HepG2 (cell line): ENCODE measurements at regions not wholly inside any gene's neighbourhood (a gene's known extent, or its start where the extent isn't known, plus 50 kb on each side); places are given as distances from the start of the nearest gene placed in this dataset.

Source experiments
- ASH2L ChIP-seq: fragments of 300-600, 200-600 bp; sonication (generic); IDR thresholded peaks from 2 replicates; pipeline ENCODE4 v1.7.0; 2017; ENCODE audit warnings: low read depth, mild to moderate bottlenecking, moderate library complexity, mixed read lengths, low read length; ENCODE audit not compliant: insufficient read length
- CTCF ChIP-seq: sonication (generic); formaldehyde crosslinking; IDR thresholded peaks from 2 replicates; pipeline ENCODE4 v1.5.0; 2020; ENCODE audit warnings: mild to moderate bottlenecking, missing genetic modification reagents, moderate library complexity
- EED ChIP-seq: sonication (generic); formaldehyde crosslinking; IDR thresholded peaks from 2 replicates; pipeline ENCODE4 v1.5.0; 2020; ENCODE audit warnings: mild to moderate bottlenecking, missing genetic modification reagents
- FOSL1 ChIP-seq: sonication (generic); formaldehyde crosslinking; IDR thresholded peaks from 2 replicates; pipeline ENCODE4 v1.9.0; 2021; ENCODE audit warnings: missing genetic modification reagents, borderline replicate concordance
- HNF4G ChIP-seq, 2 experiments: sonication (generic) in 1 of 2; formaldehyde crosslinking in 1 of 2; IDR thresholded peaks; 2 replicates each; pipeline versions ENCODE4 v1.4.0 to v1.6.1; 2011 to 2020; ENCODE audit warnings: borderline replicate concordance in 2 of 2, low read depth in 2 of 2, mild to moderate bottlenecking in 2 of 2, low read length in 1 of 2, missing genetic modification reagents in 1 of 2, moderate library complexity in 1 of 2
- JDP2 ChIP-seq: sonication (generic); formaldehyde crosslinking; IDR thresholded peaks from 2 replicates; pipeline ENCODE4 v1.8.1; 2022; ENCODE audit warnings: missing genetic modification reagents, borderline replicate concordance
- PLSCR1 ChIP-seq: sonication (generic); formaldehyde crosslinking; IDR thresholded peaks from 2 replicates; pipeline ENCODE4 v1.5.0; 2020; ENCODE audit warnings: missing genetic modification reagents, mild to moderate bottlenecking, borderline replicate concordance
- POLR2AphosphoS2 ChIP-seq: IDR thresholded peaks from 2 replicates; pipeline ENCODE4 v1.6.1; 2011; ENCODE audit warnings: low read depth, low read length, improper control_type of control experiment
- PRPF4 ChIP-seq: fragments of 200-400 bp; formaldehyde crosslinking; IDR thresholded peaks from 2 replicates; pipeline ENCODE4 v1.6.1; 2016; ENCODE audit warnings: low read length, low read depth; ENCODE audit not compliant: poor library complexity, severe bottlenecking
- RFX1 ChIP-seq: fragments of 450-650 bp; IDR thresholded peaks from 2 replicates; pipeline ENCODE4 v1.6.1; 2017
- TCF7L2 ChIP-seq: IDR thresholded peaks from 2 replicates; pipeline ENCODE4 v1.6.1; 2011; ENCODE audit warnings: mild to moderate bottlenecking, low read depth, low read length, moderate library complexity
- THAP7 ChIP-seq: sonication (generic); formaldehyde crosslinking; IDR thresholded peaks from 2 replicates; pipeline ENCODE4 v1.8.1; 2023; ENCODE audit warnings: mild to moderate bottlenecking, missing genetic modification reagents
- ZNF574 ChIP-seq: sonication (generic); formaldehyde crosslinking; IDR thresholded peaks from 2 replicates; pipeline ENCODE4 v1.4.0; 2020; ENCODE audit warnings: missing genetic modification reagents
- ZNF704 ChIP-seq: sonication (generic); formaldehyde crosslinking; IDR thresholded peaks from 2 replicates; pipeline ENCODE4 v1.8.1; 2023; ENCODE audit warnings: mild to moderate bottlenecking, inconsistent platforms, moderate library complexity, missing genetic modification reagents, borderline replicate concordance

GRCh38 chrY:12459965-12460364, 241.1 kb upstream of the USP9Y start:
- TF ChIP-seq CTCF (CRISPR knock-in tag): no peak
- no peak for TF ChIP-seq JDP2
- TF ChIP-seq TCF7L2: no peak
- TF ChIP-seq PLSCR1 (CRISPR knock-in tag): no peak
- no peak for TF ChIP-seq RFX1
- no peak for TF ChIP-seq HNF4G (IDR thresholded peaks at IDR 0.05; ENCODE audit: borderline replicate concordance, low read depth, low read length)
- TF ChIP-seq HNF4G (CRISPR knock-in tag; IDR thresholded peaks at IDR 0.05; ENCODE audit: borderline replicate concordance, low read depth): no peak
- no peak for TF ChIP-seq FOSL1
- TF ChIP-seq EED (CRISPR knock-in tag): no peak
- no peak for TF ChIP-seq ASH2L
- no peak for TF ChIP-seq POLR2AphosphoS2
- no peak for TF ChIP-seq THAP7
- TF ChIP-seq ZNF574 (CRISPR knock-in tag): no peak
- no peak for TF ChIP-seq ZNF704 (CRISPR knock-in tag)
- TF ChIP-seq PRPF4: no peak
